Liver (tissue), 8 donors: ENCODE measurements at regions not wholly inside any gene's neighbourhood (a gene's known extent, or its start where the extent isn't known, plus 50 kb on each side); places are given as distances from the start of the nearest gene placed in this dataset.

Experiments used
- DNase-seq: peaks from one replicate; pipeline ENCODE4 v3.0.0-alpha.2; 2017; ENCODE audit warnings: low spot score
- H3K27ac ChIP-seq, 2 donors: one replicate each; pipeline ENCODE4 v1.7.0; 2013; ENCODE audit warnings: inconsistent platforms in 2 of 2, low read length in 2 of 2, control low read depth in 1 of 2, low read depth in 1 of 2, mild to moderate bottlenecking in 1 of 2
- H3K27me3 ChIP-seq, 4 donors: one replicate each; pipeline versions ENCODE4 v1.6.1 to v1.7.0; 2013; ENCODE audit warnings: low read length in 3 of 4, inconsistent platforms in 1 of 4, mild to moderate bottlenecking in 1 of 4, moderate library complexity in 1 of 4; ENCODE audit not compliant: control insufficient read depth in 4 of 4, insufficient read depth in 4 of 4
- H3K36me3 ChIP-seq, 4 donors: one replicate each; pipeline versions ENCODE4 v1.6.1 to v1.7.0; 2013; ENCODE audit warnings: low read length in 3 of 4, mild to moderate bottlenecking in 3 of 4, low read depth in 1 of 4, moderate library complexity in 1 of 4; ENCODE audit not compliant: control insufficient read depth in 4 of 4, insufficient read depth in 3 of 4
- H3K4me1 ChIP-seq, 4 donors: one replicate each; pipeline versions ENCODE4 v1.6.1 to v1.7.0; 2013; ENCODE audit warnings: low read length in 3 of 4, mild to moderate bottlenecking in 3 of 4, moderate library complexity in 1 of 4; ENCODE audit not compliant: control insufficient read depth in 4 of 4, insufficient read depth in 4 of 4
- H3K4me3 ChIP-seq, 3 donors: one replicate each; pipeline versions ENCODE4 v1.6.1 to v1.7.0; 2013; ENCODE audit warnings: low read length in 3 of 3, control low read depth in 1 of 3, low read depth in 1 of 3, mild to moderate bottlenecking in 1 of 3
- H3K9ac ChIP-seq, 2 donors: one replicate each; pipeline ENCODE4 v1.7.0; 2013; ENCODE audit warnings: low read length in 2 of 2, mild to moderate bottlenecking in 2 of 2, moderate library complexity in 2 of 2, control low read depth in 1 of 2, low read depth in 1 of 2
- H3K9me3 ChIP-seq, 4 donors: one replicate each; pipeline versions ENCODE4 v1.6.1 to v1.7.0; 2013; ENCODE audit warnings: low read length in 3 of 4; ENCODE audit not compliant: control insufficient read depth in 4 of 4
- EGR1 ChIP-seq, 2 donors: IDR thresholded peaks; 2 replicates each; pipeline ENCODE4 v1.6.1; 2016 to 2018; ENCODE audit warnings: antibody characterized with exemption in 2 of 2, low read depth in 2 of 2
- FOXA1 ChIP-seq: IDR thresholded peaks from 2 replicates; pipeline ENCODE4 v1.6.1; 2016; ENCODE audit warnings: antibody characterized with exemption
- FOXA2 ChIP-seq: IDR thresholded peaks from 2 replicates; pipeline ENCODE4 v1.6.1; 2016; ENCODE audit warnings: antibody characterized with exemption
- GABPA ChIP-seq, 2 donors: IDR thresholded peaks in 1 of 2; conservative IDR thresholded peaks in 1 of 2; 2 replicates each; pipeline ENCODE4 v1.6.1; 2016; ENCODE audit warnings: antibody characterized with exemption in 2 of 2, mild to moderate bottlenecking in 1 of 2, moderate library complexity in 1 of 2
- HNF4A ChIP-seq, 2 donors: conservative IDR thresholded peaks; 2 replicates each; pipeline ENCODE4 v1.6.1; 2016; ENCODE audit warnings: antibody characterized with exemption in 2 of 2, mild to moderate bottlenecking in 2 of 2
- HNF4G ChIP-seq: IDR thresholded peaks from 2 replicates; pipeline ENCODE4 v1.6.1; 2016; ENCODE audit warnings: antibody characterized with exemption
- JUND ChIP-seq, 2 donors: IDR thresholded peaks; 2 replicates each; pipeline ENCODE4 v1.6.1; 2016; ENCODE audit warnings: antibody characterized with exemption in 2 of 2
- RAD21 ChIP-seq, 2 donors: IDR thresholded peaks; 2 replicates each; pipeline ENCODE4 v1.6.1; 2016; ENCODE audit warnings: antibody characterized with exemption in 2 of 2, mild to moderate bottlenecking in 2 of 2
- RXRA ChIP-seq, 2 donors: IDR thresholded peaks; 2 replicates each; pipeline ENCODE4 v1.6.1; 2017 to 2018; ENCODE audit warnings: antibody characterized with exemption in 2 of 2, mild to moderate bottlenecking in 1 of 2
- SP1 ChIP-seq: IDR thresholded peaks from 2 replicates; pipeline ENCODE4 v1.6.1; 2018; ENCODE audit warnings: antibody characterized with exemption, mild to moderate bottlenecking
- TAF1 ChIP-seq: conservative IDR thresholded peaks from 2 replicates; pipeline ENCODE4 v1.6.1; 2016; ENCODE audit warnings: antibody characterized with exemption, mild to moderate bottlenecking
- YY1 ChIP-seq: IDR thresholded peaks from 2 replicates; pipeline ENCODE4 v1.6.1; 2016; ENCODE audit warnings: antibody characterized with exemption, mild to moderate bottlenecking
- WGBS: extraction: QIAGEN DNeasy Blood & Tissue Kit; methylation state at CpG from one replicate; pipeline ENCODE4 v1.1.7; 2013; 5-methylcytosine and 5-hydroxymethylcytosine counted together
- TF ChIP-seq, protein P1 (sequence below): IDR thresholded peaks from 2 replicates; pipeline ENCODE4 v1.6.1; 2016; ENCODE audit warnings: antibody characterized with exemption
- TF ChIP-seq, protein P2 (sequence below): IDR thresholded peaks from 2 replicates; pipeline ENCODE4 v1.6.1; 2016; ENCODE audit warnings: antibody characterized with exemption
- TF ChIP-seq, protein P3 (sequence below): IDR thresholded peaks from 2 replicates; pipeline ENCODE4 v1.6.1; 2016; ENCODE audit warnings: antibody characterized with exemption, mild to moderate bottlenecking
- TF ChIP-seq, protein P4 (sequence below): IDR thresholded peaks from 2 replicates; pipeline ENCODE4 v1.6.1; 2016; ENCODE audit warnings: antibody characterized with exemption
- TF ChIP-seq, protein P5 (sequence below): fragments of 150-350 bp; IDR thresholded peaks from 2 replicates; pipeline ENCODE4 v1.5.1; 2017; ENCODE audit warnings: improper control_type of control experiment, low read depth, low read length; ENCODE audit not compliant: missing input control
- donor health status: healthy.
- donor health status: healthy.
- donor health status: healthy.
- donor health status: healthy.
- donor health status: healthy.

DNA sequence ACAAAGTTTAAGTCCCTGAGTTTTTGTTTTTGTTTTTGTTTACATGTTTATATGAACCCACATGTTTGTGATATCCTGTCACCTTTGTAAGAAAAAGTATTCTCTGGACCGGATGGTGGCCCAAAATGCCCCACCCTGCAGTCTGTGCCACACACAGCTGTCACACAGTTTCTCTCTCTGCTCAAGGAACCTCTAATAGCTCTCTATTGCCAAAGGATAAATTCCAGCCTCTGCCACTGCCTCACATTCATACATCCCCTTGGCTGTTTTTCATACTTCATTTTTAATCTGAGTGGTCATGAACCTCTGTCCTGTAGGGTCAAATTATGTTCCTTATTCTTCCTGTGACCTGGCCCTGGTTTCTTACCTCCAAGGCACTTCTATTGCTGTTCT is 520.3 kb upstream of the CDH5 start:
- DNase-seq: no peak
- Histone ChIP-seq H3K9me3 (no peaks in the 10 kb centered on the region), H3K36me3 (no peaks in the 10 kb centered on the region), H3K27me3 (no peaks in the 10 kb centered on the region), H3K4me3 (no peak overlapping the region), H3K4me1 (no peaks in the 10 kb centered on the region), H3K9ac (no peak overlapping the region), H3K27ac (no peak overlapping the region)
- TF ChIP-seq, protein P1, sequence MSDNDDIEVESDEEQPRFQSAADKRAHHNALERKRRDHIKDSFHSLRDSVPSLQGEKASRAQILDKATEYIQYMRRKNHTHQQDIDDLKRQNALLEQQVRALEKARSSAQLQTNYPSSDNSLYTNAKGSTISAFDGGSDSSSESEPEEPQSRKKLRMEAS: no peak
- TF ChIP-seq, protein P2, sequence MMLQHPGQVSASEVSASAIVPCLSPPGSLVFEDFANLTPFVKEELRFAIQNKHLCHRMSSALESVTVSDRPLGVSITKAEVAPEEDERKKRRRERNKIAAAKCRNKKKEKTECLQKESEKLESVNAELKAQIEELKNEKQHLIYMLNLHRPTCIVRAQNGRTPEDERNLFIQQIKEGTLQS: no peak
- TF ChIP-seq RXRA (IDR thresholded peaks at IDR 0.05): no peak
- no peak for TF ChIP-seq FOXA2
- TF ChIP-seq HNF4A (conservative IDR thresholded peaks at IDR 0.05): no peak
- TF ChIP-seq, protein P3, sequence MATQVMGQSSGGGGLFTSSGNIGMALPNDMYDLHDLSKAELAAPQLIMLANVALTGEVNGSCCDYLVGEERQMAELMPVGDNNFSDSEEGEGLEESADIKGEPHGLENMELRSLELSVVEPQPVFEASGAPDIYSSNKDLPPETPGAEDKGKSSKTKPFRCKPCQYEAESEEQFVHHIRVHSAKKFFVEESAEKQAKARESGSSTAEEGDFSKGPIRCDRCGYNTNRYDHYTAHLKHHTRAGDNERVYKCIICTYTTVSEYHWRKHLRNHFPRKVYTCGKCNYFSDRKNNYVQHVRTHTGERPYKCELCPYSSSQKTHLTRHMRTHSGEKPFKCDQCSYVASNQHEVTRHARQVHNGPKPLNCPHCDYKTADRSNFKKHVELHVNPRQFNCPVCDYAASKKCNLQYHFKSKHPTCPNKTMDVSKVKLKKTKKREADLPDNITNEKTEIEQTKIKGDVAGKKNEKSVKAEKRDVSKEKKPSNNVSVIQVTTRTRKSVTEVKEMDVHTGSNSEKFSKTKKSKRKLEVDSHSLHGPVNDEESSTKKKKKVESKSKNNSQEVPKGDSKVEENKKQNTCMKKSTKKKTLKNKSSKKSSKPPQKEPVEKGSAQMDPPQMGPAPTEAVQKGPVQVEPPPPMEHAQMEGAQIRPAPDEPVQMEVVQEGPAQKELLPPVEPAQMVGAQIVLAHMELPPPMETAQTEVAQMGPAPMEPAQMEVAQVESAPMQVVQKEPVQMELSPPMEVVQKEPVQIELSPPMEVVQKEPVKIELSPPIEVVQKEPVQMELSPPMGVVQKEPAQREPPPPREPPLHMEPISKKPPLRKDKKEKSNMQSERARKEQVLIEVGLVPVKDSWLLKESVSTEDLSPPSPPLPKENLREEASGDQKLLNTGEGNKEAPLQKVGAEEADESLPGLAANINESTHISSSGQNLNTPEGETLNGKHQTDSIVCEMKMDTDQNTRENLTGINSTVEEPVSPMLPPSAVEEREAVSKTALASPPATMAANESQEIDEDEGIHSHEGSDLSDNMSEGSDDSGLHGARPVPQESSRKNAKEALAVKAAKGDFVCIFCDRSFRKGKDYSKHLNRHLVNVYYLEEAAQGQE: no peak
- TF ChIP-seq HNF4G: no peak
- 79% methylated on average over 1 of the region's 1 CpG for WGBS

DNA sequence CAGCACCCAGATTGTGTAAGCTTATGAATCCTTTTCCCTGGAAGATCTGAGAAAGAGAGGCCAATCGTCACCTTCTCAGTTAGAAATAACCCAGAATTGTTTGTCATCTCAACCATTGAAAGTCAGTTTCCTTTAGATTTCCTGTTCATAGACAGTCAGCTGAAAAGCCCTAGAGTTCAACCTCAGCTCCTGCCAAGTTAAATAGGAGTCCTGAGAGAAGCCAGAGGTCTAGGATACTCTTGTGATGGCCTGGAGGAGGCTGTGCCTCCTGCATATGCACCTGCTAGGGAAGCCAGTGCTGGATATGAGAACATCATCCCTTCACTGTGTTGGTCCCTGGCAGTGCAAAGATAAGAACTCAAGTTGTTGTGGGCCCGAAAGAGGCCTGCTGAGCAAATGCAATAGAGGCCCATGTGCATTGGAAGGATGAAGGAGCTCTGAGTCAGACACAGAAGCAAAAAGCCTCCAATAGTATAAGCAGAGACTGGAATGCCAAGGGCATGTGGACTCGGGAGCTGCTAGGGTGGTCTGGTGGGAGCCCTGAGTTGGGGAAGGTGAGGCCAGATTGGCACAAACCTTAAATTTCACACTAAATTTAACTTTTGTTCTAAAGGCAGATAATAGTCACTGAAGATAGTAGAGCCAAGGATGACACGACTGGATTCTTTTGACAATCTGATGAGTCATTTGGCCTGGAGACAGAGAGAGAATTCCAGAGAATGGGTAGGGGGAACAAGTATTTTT is 520.9 kb upstream of the CDH5 start:
- WGBS: 66% methylated on average over 4 of the region's 4 CpGs
- Histone ChIP-seq H3K9me3 (no peaks in the 10 kb centered on the region), H3K4me1 (no peaks in the 10 kb centered on the region), H3K36me3 (no peaks in the 10 kb centered on the region), H3K27me3 (no peaks in the 10 kb centered on the region), H3K9ac (no peak overlapping the region), H3K4me3 (no peak overlapping the region), H3K27ac (no peak overlapping the region)
- TF ChIP-seq EGR1 (IDR thresholded peaks at IDR 0.05; ENCODE audit: low read depth in 2 of 2) (no peak), RXRA (IDR thresholded peaks at IDR 0.05) (no peak), TAF1 (no peak), GABPA (IDR thresholded peaks at IDR 0.05 in 1 of 2, conservative IDR thresholded peaks at IDR 0.05 in 1 of 2) (no peak), FOXA2 (no peak), HNF4A (conservative IDR thresholded peaks at IDR 0.05) (no peak), JUND (IDR thresholded peaks at IDR 0.05) (no peak), RAD21 (IDR thresholded peaks at IDR 0.05) (no peak), YY1 (no peak), SP1 (no peak), FOXA1 (no peak)
- TF ChIP-seq, protein P3: no peak
- TF ChIP-seq, protein P2: no peak
- TF ChIP-seq, protein P1: no peak
- TF ChIP-seq, protein P4, sequence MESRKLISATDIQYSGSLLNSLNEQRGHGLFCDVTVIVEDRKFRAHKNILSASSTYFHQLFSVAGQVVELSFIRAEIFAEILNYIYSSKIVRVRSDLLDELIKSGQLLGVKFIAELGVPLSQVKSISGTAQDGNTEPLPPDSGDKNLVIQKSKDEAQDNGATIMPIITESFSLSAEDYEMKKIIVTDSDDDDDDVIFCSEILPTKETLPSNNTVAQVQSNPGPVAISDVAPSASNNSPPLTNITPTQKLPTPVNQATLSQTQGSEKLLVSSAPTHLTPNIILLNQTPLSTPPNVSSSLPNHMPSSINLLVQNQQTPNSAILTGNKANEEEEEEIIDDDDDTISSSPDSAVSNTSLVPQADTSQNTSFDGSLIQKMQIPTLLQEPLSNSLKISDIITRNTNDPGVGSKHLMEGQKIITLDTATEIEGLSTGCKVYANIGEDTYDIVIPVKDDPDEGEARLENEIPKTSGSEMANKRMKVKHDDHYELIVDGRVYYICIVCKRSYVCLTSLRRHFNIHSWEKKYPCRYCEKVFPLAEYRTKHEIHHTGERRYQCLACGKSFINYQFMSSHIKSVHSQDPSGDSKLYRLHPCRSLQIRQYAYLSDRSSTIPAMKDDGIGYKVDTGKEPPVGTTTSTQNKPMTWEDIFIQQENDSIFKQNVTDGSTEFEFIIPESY: no peak
- TF ChIP-seq, protein P5, sequence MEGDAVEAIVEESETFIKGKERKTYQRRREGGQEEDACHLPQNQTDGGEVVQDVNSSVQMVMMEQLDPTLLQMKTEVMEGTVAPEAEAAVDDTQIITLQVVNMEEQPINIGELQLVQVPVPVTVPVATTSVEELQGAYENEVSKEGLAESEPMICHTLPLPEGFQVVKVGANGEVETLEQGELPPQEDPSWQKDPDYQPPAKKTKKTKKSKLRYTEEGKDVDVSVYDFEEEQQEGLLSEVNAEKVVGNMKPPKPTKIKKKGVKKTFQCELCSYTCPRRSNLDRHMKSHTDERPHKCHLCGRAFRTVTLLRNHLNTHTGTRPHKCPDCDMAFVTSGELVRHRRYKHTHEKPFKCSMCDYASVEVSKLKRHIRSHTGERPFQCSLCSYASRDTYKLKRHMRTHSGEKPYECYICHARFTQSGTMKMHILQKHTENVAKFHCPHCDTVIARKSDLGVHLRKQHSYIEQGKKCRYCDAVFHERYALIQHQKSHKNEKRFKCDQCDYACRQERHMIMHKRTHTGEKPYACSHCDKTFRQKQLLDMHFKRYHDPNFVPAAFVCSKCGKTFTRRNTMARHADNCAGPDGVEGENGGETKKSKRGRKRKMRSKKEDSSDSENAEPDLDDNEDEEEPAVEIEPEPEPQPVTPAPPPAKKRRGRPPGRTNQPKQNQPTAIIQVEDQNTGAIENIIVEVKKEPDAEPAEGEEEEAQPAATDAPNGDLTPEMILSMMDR: no peak
- DNase-seq: no peak
